Cardiac septum (tissue), 1 donor: ENCODE measurements at regions not wholly inside any gene's neighbourhood (a gene's known extent, or its start where the extent isn't known, plus 50 kb on each side); places are given as distances from the start of the nearest gene placed in this dataset.
"Not testable (repeated sequence)": the region's sequence is repeated elsewhere in the genome, so short reads cannot be mapped to it uniquely, and the experiment has no call there.

Experiments
- DNase-seq: peaks from one replicate; pipeline ENCODE4 v3.0.0-alpha.2; 2020; ENCODE audit warnings: low spot score
- intact Hi-C: fragments of 100-400 bp; cut with DNase I; formaldehyde crosslinking; loops from one replicate; pipeline ENCODE4 v1.14.0; 2022
- donor health status: DM: no; HTN: no; CAD: no.

- intact Hi-C loops = no loop called here
- DNase-seq = no peak
These were observed 125.4 kb upstream of the PLCL2 start for GRCh38 chr3:16759227-16759903.

DNA sequence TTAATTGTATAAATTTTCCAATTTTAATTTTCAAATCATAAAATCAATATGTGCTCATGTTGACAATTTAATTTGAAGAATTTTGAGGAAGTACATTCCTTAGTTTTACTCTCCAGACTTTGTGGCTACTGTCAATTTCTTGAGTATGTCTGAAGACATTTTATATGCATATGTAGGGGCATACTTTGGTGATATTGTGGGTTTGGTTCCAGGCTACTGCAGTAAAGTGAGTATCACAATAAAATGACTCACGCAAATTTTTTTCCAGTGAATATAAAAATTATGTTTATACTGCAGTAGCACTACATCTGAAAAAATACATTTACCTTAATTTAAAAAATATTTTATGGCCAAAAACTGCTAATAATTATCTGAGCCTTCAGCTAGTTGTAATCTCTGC, 123.2 kb upstream of the PLCL2 start:
- DNase-seq = no peak
- intact Hi-C loops = loop anchor here (10.0 kb wide), 1 partner anchor 273 kb away; no protein-coding TSS in a partner anchor

- DNase-seq = no peak
- intact Hi-C loops = loop anchor here (10.0 kb wide), 1 partner anchor 269 kb away; no protein-coding TSS in a partner anchor
These were observed 119.1 kb upstream of the PLCL2 start for GRCh38 chr3:16765661-16766060.

GRCh38 chr3:16767006-16767405, 117.7 kb upstream of the PLCL2 start:
- no peak for DNase-seq
- intact Hi-C loops = loop anchor here (10.0 kb wide), 1 partner anchor 268 kb away; no protein-coding TSS in a partner anchor

DNA sequence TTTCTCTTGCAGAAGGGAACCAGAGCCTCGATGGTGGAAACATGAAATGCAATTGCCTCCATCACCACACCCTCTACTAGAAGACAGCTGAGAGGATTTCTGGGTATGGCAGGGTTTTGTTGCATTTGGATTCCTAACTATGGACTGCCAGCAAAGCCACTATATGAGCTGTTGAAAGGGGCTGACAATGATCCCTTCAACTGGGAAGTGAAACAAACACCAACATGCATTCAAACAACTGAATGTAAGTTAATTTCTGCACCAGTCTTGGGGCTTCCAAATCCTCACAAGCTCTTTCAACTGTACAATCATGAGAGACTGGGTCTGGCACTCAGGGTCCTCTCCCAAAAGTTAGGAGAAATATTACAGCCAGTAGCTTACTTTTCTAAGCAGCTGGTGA, 116.7 kb upstream of the PLCL2 start:
- intact Hi-C loops = loop anchor here (2.0 to 10.0 kb wide), 2 partner anchors 115 to 267 kb away; no protein-coding TSS in a partner anchor
- DNase-seq = no peak

DNA sequence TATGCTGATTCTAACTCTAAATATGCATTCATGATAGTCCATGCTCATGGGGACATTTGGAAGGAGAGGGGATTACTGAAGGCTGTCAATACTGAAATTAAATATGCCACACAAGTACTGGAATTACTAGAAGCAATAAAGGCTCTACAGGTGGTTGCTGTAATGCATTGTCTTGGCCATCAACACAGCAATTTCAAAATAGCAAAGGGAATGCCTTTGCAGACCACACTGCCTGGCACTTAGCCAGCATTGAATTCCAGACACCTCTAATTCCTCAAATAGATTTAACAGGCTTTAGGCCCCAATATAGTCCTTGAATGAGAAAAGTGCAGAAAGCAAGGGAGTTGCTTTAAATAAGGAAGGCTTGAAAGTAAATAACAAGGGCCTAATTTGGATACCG, 115.8 kb upstream of the PLCL2 start:
- DNase-seq = no peak
- intact Hi-C loops = loop anchor here (2.0 to 10.0 kb wide), 2 partner anchors 114 to 266 kb away; no protein-coding TSS in a partner anchor

GRCh38 chr3:16769525-16769924, 115.2 kb upstream of the PLCL2 start:
- no peak for DNase-seq
- intact Hi-C loops = loop anchor here (2.0 to 10.0 kb wide), 2 partner anchors 113 to 265 kb away; no protein-coding TSS in a partner anchor

DNA sequence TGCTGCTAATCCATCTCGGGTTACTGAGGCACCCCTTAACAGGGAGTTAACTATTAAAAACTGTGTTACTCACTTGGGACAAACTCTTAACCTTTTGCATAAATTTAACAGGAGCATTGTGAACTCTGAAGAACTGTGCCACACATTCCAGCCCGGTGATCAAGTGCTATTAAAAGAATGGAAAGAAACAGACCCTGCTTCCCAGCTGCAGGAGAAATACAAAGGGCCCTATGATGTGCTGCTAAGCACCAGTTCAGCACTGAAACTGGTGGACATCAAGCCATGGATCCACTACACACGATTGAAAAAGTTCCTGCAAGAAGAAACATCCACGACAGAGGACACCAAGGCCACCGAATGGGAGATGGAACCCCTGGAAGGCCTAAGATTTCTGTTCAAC, 114.7 kb upstream of the PLCL2 start:
- DNase-seq = no peak
- intact Hi-C loops = no loop called here

DNA sequence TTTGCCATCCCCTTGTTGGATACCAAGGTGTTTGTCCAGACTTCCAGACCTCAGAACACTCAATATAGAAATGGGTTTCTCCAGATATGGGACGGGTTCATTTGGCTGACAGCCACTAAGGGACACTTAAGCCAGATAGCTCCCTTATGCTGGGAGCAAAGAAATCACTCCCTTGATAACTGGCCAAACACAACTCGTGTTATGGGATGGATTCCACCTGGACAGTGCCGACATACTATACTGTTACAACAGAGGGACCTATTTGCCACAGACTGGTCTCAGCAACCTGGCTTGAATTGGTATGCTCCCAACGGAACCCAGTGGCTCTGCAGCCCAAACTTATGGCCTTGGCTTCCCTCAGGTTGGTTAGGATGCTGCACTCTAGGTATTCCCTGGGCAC, 114.0 kb upstream of the PLCL2 start:
- intact Hi-C loops = no loop called here
- no peak for DNase-seq

GRCh38 chr3:16773594-16773993, 111.2 kb upstream of the PLCL2 start:
- intact Hi-C loops, DNase-seq: not testable (repeated sequence)

- DNase-seq, intact Hi-C loops: not testable (repeated sequence)
These were observed 110.2 kb upstream of the PLCL2 start for GRCh38 chr3:16774536-16774935.

GRCh38 chr3:16784973-16785372, 99.8 kb upstream of the PLCL2 start:
- intact Hi-C loops = no loop called here

GRCh38 chr3:16785465-16785864, 99.3 kb upstream of the PLCL2 start:
- DNase-seq = no peak
- intact Hi-C loops = no loop called here

More at GRCh38 chr3:16784973-16785372, 99.8 kb upstream of the PLCL2 start:
- DNase-seq = no peak

- intact Hi-C loops = no loop called here
These were observed 96.2 kb upstream of the PLCL2 start for GRCh38 chr3:16788440-16789056.

GRCh38 chr3:16789344-16790120, 95.2 kb upstream of the PLCL2 start:
- intact Hi-C loops = no loop called here
- DNase-seq = no peak

More at GRCh38 chr3:16788440-16789056, 96.2 kb upstream of the PLCL2 start:
- DNase-seq = no peak

- intact Hi-C loops = no loop called here
- no peak for DNase-seq
These were observed 94.0 kb upstream of the PLCL2 start for GRCh38 chr3:16790432-16791400.

GRCh38 chr3:16793321-16793720, 91.4 kb upstream of the PLCL2 start:
- no peak for DNase-seq
- intact Hi-C loops = no loop called here

DNA sequence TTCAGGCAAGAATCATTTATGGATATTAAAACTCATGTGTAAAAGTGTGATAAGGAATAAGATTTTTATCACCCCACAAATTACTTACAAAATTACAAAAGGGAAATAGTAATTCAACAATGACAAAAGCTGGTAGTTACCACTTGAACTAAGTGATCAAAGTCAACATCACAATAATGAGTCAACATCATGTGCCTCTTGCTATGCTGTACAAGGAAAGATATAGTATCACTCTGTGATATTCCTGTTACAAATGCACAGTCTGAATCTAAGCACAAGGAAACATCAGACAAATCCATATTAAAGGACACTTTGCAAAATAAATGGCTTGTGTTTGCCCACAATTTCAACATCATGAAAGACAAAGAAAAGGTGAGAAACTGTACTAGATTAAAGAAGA, 90.5 kb upstream of the PLCL2 start:
- DNase-seq = no peak
- intact Hi-C loops = no loop called here

GRCh38 chr3:16795581-16795980, 89.2 kb upstream of the PLCL2 start:
- intact Hi-C loops = no loop called here
- no peak for DNase-seq
